GM06990 (cell line): ENCODE measurements at regions not wholly inside any gene's neighbourhood (a gene's known extent, or its start where the extent isn't known, plus 50 kb on each side); places are given as distances from the start of the nearest gene placed in this dataset.

Source experiments
- DNase-seq: peaks from one replicate; pipeline ENCODE4 v3.0.0-alpha.2; 2011; ENCODE audit not compliant: insufficient read length; ENCODE audit errors: extremely low read depth
- H3K27me3 ChIP-seq: replicated peaks from 2 replicates; pipeline ENCODE4 v1.6.0; 2011; ENCODE audit warnings: low read length; ENCODE audit not compliant: control insufficient read depth, insufficient read depth
- H3K36me3 ChIP-seq: 2 replicates; pipeline ENCODE4 v1.5.1; 2011; ENCODE audit warnings: low read length; ENCODE audit not compliant: control insufficient read depth, insufficient read depth
- H3K4me3 ChIP-seq: replicated peaks from 2 replicates; pipeline ENCODE4 v1.5.1; 2011; ENCODE audit warnings: low read depth, mild to moderate bottlenecking, control low read depth, low read length
- TF ChIP-seq, protein P1 (sequence below): IDR thresholded peaks from 2 replicates; pipeline ENCODE4 v1.5.1; 2011; ENCODE audit warnings: low read length, control low read depth, mild to moderate bottlenecking, inconsistent platforms; ENCODE audit not compliant: insufficient read depth, poor library complexity, severe bottlenecking

GRCh38 chr2:14684516-14684915 lies 52.0 kb downstream of the LRATD1 start:
- DNase-seq: no peak
- no peaks in the 10 kb centered on the region for H3K36me3 ChIP-seq
- no peaks in the 10 kb centered on the region; the same call in 1 of the 2 replicates for H3K27me3 ChIP-seq
- H3K4me3 ChIP-seq: no peak overlapping the region
- TF ChIP-seq, protein P1, sequence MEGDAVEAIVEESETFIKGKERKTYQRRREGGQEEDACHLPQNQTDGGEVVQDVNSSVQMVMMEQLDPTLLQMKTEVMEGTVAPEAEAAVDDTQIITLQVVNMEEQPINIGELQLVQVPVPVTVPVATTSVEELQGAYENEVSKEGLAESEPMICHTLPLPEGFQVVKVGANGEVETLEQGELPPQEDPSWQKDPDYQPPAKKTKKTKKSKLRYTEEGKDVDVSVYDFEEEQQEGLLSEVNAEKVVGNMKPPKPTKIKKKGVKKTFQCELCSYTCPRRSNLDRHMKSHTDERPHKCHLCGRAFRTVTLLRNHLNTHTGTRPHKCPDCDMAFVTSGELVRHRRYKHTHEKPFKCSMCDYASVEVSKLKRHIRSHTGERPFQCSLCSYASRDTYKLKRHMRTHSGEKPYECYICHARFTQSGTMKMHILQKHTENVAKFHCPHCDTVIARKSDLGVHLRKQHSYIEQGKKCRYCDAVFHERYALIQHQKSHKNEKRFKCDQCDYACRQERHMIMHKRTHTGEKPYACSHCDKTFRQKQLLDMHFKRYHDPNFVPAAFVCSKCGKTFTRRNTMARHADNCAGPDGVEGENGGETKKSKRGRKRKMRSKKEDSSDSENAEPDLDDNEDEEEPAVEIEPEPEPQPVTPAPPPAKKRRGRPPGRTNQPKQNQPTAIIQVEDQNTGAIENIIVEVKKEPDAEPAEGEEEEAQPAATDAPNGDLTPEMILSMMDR: no peak

- Histone ChIP-seq H3K27me3 (no peaks in the 10 kb centered on the region; the same call in 1 of the 2 replicates), H3K4me3 (no peak overlapping the region), H3K36me3 (no peaks in the 10 kb centered on the region)
- TF ChIP-seq, protein P1: no peak
- DNase-seq: no peak
Observed at GRCh38 chr2:14690926-14691325, 58.4 kb downstream of the LRATD1 start.

DNA sequence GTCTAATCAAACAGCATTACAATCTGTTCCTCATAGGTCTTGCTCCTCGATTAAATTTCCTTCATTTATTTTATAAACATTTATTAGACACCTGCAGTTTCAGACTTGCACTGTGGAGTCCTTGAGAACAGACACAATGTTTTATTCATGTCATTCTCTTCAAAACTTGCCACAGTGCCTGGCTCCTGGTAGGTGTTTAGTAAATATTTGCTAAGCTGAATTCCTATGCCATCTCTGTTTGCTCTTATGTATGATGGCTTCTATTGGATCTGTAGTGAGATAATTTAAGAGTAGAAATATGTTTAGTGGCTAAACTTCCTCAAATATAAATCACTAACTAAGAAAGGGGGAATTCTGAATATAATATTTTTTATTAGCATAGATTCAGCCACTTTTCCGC lies 61.4 kb downstream of the LRATD1 start:
- Histone ChIP-seq H3K27me3 (no peaks in the 10 kb centered on the region), H3K4me3 (no peak overlapping the region), H3K36me3 (no peaks in the 10 kb centered on the region)
- no peak for DNase-seq
- TF ChIP-seq, protein P1: no peak

DNA sequence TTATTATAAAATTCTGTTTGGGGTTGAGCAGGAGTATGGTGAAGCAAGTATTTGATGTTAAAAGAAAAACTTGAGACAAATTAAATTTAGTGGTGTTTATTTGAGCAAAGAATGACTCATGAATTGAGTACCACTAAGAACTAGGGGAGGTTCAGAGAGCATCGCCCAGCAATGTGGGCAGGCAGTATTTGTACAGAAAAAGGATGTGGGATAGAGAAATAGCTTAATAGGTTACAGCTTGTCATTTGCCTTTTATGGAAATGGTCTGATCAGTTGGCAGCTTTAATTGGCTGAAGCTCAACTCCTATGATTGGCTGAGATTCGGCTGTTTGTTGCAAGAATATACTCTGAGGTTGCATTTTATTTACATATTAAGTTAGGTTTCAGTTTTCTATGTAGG lies 68.2 kb downstream of the LRATD1 start:
- H3K36me3 ChIP-seq: no peaks in the 10 kb centered on the region
- H3K27me3 ChIP-seq: no peaks in the 10 kb centered on the region
- no peak for DNase-seq
- H3K4me3 ChIP-seq: no peak overlapping the region
- TF ChIP-seq, protein P1: no peak

DNA sequence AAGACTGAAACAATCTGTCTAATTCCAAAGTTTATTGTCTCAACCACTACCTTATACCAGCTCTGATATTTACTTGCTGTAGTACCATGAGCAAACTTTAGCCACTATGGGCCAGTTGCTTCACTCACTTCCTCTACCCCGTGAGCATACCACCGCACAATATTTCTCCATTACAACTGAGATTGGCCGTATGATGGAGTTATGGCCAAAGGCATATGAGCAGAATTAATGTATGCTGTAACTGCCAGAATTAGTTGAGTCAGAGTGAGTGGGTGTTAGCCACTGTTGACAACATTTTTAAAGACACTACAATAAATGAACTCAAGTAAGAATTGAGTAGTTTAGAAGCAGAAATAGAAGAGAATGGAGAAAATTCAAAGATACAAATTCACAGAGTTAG lies 69.7 kb downstream of the LRATD1 start:
- TF ChIP-seq, protein P1: no peak
- Histone ChIP-seq H3K36me3 (no peaks in the 10 kb centered on the region), H3K27me3 (no peaks in the 10 kb centered on the region), H3K4me3 (no peak overlapping the region)
- DNase-seq: no peak

GRCh38 chr2:14706201-14706600 lies 73.7 kb downstream of the LRATD1 start:
- no peaks in the 10 kb centered on the region for H3K27me3 ChIP-seq
- no peaks in the 10 kb centered on the region for H3K36me3 ChIP-seq
- no peak for DNase-seq
- H3K4me3 ChIP-seq: no peak overlapping the region
- TF ChIP-seq, protein P1: no peak
